ENCODE measurements at regions not wholly inside any gene's neighbourhood (a gene's known extent, or its start where the extent isn't known, plus 50 kb on each side); places are given as distances from the start of the nearest gene placed in this dataset.
"Not testable (repeated sequence)": the region's sequence is repeated elsewhere in the genome, so short reads cannot be mapped to it uniquely, and the experiment has no call there.

- no peak overlapping the region for H3K27ac Mint-ChIP-seq
- H3K27me3 Mint-ChIP-seq = peaks cover 2 to 9% of the 10 kb centered on the region in 2 donors
- H3K9me3 Mint-ChIP-seq = no peaks in the 10 kb centered on the region
- no peak for DNase-seq
- no peak for ATAC-seq (replicated peaks)
- no peak overlapping the region for H3K4me3 Mint-ChIP-seq
- H3K4me1 Mint-ChIP-seq = no peaks in the 10 kb centered on the region
- H3K36me3 Mint-ChIP-seq = no peaks in the 10 kb centered on the region
Measured at GRCh38 chr12:75658901-75659823, 147.8 kb upstream of the KRR1 start.

GRCh38 chr12:75658286-75658685, 146.9 kb upstream of the KRR1 start:
- no peak overlapping the region for H3K4me3 Mint-ChIP-seq
- H3K9me3 Mint-ChIP-seq = no peaks in the 10 kb centered on the region
- no peaks in the 10 kb centered on the region for H3K4me1 Mint-ChIP-seq
- H3K27me3 Mint-ChIP-seq = peaks cover 10 to 17% of the 10 kb centered on the region in 2 donors
- H3K27ac Mint-ChIP-seq = no peak overlapping the region
- no peak for DNase-seq
- ATAC-seq (replicated peaks) = no peak
- no peaks in the 10 kb centered on the region for H3K36me3 Mint-ChIP-seq

GRCh38 chr12:75657831-75658230, 146.4 kb upstream of the KRR1 start:
- peaks cover 10 to 20% of the 10 kb centered on the region in 2 donors for H3K27me3 Mint-ChIP-seq
- DNase-seq (no peak), ATAC-seq (replicated peaks) (no peak)
- H3K9me3 Mint-ChIP-seq = no peaks in the 10 kb centered on the region
- H3K36me3 Mint-ChIP-seq = no peaks in the 10 kb centered on the region
- no peak overlapping the region for H3K27ac Mint-ChIP-seq
- no peaks in the 10 kb centered on the region for H3K4me1 Mint-ChIP-seq
- no peak overlapping the region for H3K4me3 Mint-ChIP-seq

GRCh38 chr12:75657354-75657753, 145.9 kb upstream of the KRR1 start:
- not testable (repeated sequence) for H3K27ac Mint-ChIP-seq; H3K4me3 Mint-ChIP-seq; H3K36me3 Mint-ChIP-seq; ATAC-seq (replicated peaks); H3K9me3 Mint-ChIP-seq; DNase-seq; H3K4me1 Mint-ChIP-seq
- H3K27me3 Mint-ChIP-seq = peaks cover 13 to 24% of the 10 kb centered on the region in 2 donors

DNA sequence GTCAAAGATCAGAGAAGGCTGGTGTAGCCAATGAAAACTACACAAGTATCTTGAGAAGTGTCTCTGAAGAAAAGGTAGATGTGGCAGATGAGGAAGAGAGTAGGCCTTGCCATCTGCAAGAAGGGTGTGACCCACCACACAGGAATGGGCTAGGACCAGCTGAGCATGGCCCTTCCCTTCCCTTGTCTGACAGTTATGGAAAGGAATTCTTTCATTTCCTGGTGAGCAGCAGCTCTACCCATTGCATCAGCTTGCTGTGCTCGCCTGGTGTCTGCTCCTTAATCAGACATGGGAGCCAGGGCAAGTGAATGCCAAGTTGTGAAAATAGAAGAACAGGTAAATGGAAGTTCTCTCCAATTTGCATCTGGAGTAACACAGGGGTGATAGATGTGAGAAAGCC, 145.2 kb upstream of the KRR1 start:
- Mint-ChIP-seq H3K4me1 (no peaks in the 10 kb centered on the region), H3K4me3 (no peak overlapping the region), H3K27me3 (peaks cover 14 to 27% of the 10 kb centered on the region in 2 donors), H3K27ac (no peak overlapping the region), H3K9me3 (no peaks in the 10 kb centered on the region), H3K36me3 (no peaks in the 10 kb centered on the region)
- ATAC-seq (replicated peaks) (no peak), DNase-seq (no peak)

DNA sequence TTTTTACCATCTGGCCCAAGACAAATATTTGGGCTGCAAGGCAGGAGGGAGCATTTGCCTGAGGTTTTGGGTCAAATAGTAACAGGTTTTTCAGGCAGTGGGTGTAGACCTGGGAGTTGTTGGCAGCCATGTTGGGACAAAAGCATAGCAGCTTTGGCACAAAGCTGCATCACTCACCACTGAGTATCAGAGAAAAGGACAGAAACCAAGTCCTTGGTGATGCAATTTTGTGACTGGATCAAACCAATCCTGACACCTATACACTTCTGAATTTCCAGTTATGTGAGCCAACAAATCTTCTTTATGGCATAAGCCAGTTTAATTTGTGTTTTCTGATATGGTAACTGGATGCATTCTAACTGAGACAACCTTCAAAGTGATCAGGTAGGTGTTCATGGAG, 144.8 kb upstream of the KRR1 start:
- Mint-ChIP-seq H3K27ac (no peak overlapping the region), H3K4me3 (no peak overlapping the region), H3K4me1 (no peaks in the 10 kb centered on the region), H3K27me3 (peaks cover 14 to 27% of the 10 kb centered on the region in 2 donors), H3K36me3 (no peaks in the 10 kb centered on the region), H3K9me3 (no peaks in the 10 kb centered on the region)
- DNase-seq = no peak
- no peak for ATAC-seq (replicated peaks)

DNA sequence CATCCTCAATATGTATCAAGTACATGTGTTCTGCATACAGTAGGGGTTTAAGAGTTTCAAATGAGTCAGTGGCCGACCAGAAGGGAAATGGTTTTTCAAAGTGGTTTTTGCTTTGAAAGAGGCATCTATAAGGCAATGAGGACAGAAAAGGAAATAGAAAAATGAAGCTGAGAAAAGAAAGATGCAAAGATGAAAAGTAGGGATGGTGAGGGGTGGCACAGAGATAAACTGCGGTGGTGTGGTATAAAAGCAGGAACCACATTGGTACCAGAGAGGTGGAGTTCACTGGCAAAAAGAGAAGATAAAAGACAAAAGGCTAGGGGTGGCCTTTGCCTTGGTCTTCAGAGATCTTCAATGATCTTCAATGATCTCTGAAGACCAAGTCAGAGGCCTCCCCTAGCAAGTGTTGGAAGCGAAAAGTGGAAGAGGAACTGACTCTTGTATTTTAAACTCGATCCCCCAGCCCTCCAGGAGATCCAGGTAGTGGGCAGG, 144.0 kb upstream of the KRR1 start:
- no peak for DNase-seq
- no peaks in the 10 kb centered on the region for H3K4me1 Mint-ChIP-seq
- no peak overlapping the region for H3K27ac Mint-ChIP-seq
- H3K4me3 Mint-ChIP-seq = no peak overlapping the region
- no peaks in the 10 kb centered on the region for H3K36me3 Mint-ChIP-seq
- no peaks in the 10 kb centered on the region for H3K9me3 Mint-ChIP-seq
- ATAC-seq (replicated peaks) = no peak
- peaks cover 15 to 27% of the 10 kb centered on the region in 2 donors for H3K27me3 Mint-ChIP-seq

- no peak for ATAC-seq (replicated peaks)
- Mint-ChIP-seq H3K36me3 (no peaks in the 10 kb centered on the region), H3K27me3 (peaks cover 20 to 27% of the 10 kb centered on the region in 2 donors), H3K27ac (no peak overlapping the region), H3K9me3 (no peaks in the 10 kb centered on the region), H3K4me3 (no peak overlapping the region), H3K4me1 (no peaks in the 10 kb centered on the region)
- no peak for DNase-seq
Measured at GRCh38 chr12:75651342-75651695, 139.9 kb upstream of the KRR1 start.

DNA sequence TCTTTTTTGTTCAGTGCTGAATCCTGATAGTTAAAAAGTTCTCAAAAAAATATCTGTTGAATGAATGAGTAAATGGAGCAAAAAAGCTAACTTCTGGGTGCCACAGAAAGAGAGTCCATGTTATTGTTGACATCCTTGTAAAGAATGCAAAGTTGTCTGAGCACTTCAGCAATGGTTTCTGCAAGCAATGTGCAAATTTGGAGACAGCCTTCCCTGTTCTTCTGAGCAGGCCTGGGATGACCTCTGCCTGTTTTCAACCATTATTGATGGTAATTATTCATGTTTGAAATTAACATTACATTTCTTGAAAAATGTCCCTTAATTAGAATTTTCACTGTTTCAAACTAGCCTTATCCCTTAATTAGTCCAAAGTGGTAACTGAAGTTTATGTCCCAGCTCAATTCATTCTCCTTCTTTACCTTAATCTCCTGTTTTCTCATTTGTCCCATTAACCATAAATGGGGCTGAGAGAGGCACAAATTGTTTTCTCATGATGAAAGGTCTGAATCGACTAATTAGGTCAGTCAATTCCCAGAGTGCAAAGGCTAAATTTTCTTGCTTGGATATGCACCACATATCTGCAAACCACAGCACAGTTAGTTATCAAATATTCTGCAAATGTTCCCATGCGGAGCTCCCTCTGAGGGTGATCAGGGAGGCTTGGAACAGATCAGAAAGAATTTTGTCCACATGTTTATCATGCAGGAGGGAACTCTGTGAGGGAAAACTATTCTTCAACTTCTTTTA, 139.4 kb upstream of the KRR1 start:
- no peak overlapping the region for H3K4me3 Mint-ChIP-seq
- no peak overlapping the region for H3K27ac Mint-ChIP-seq
- H3K27me3 Mint-ChIP-seq = peaks cover 20 to 27% of the 10 kb centered on the region in 2 donors
- H3K36me3 Mint-ChIP-seq = no peaks in the 10 kb centered on the region
- H3K9me3 Mint-ChIP-seq = no peaks in the 10 kb centered on the region
- ATAC-seq (replicated peaks) (no peak), DNase-seq (no peak)
- H3K4me1 Mint-ChIP-seq = no peaks in the 10 kb centered on the region

GRCh38 chr12:75650100-75650499, 138.7 kb upstream of the KRR1 start:
- Mint-ChIP-seq H3K4me1 (no peaks in the 10 kb centered on the region), H3K27me3 (peaks cover 20% of the 10 kb centered on the region in 2 donors), H3K9me3 (no peaks in the 10 kb centered on the region), H3K27ac (no peak overlapping the region), H3K36me3 (no peaks in the 10 kb centered on the region), H3K4me3 (no peak overlapping the region)
- no peak for DNase-seq
- no peak for ATAC-seq (replicated peaks)

- H3K9me3 Mint-ChIP-seq = no peaks in the 10 kb centered on the region
Measured at GRCh38 chr12:75648856-75649255, 137.4 kb upstream of the KRR1 start.

GRCh38 chr12:75646329-75647210, 135.2 kb upstream of the KRR1 start:
- Mint-ChIP-seq H3K4me1 (peaks cover under 1 to 3% of the 10 kb centered on the region in 2 donors), H3K36me3 (no peaks in the 10 kb centered on the region), H3K4me3 (no peak overlapping the region), H3K9me3 (no peaks in the 10 kb centered on the region), H3K27me3 (peaks cover 0 to 6% of the 10 kb centered on the region in 2 donors), H3K27ac (no peak overlapping the region)
- DNase-seq (no peak), ATAC-seq (replicated peaks) (no peak)

More at GRCh38 chr12:75648856-75649255, 137.4 kb upstream of the KRR1 start:
- Mint-ChIP-seq H3K27ac (no peak overlapping the region), H3K4me3 (no peak overlapping the region), H3K4me1 (peaks cover 0 to 2% of the 10 kb centered on the region in 2 donors), H3K27me3 (peaks cover 15 to 16% of the 10 kb centered on the region in 2 donors), H3K36me3 (no peaks in the 10 kb centered on the region)
- no peak for ATAC-seq (replicated peaks)
- no peak for DNase-seq

DNA sequence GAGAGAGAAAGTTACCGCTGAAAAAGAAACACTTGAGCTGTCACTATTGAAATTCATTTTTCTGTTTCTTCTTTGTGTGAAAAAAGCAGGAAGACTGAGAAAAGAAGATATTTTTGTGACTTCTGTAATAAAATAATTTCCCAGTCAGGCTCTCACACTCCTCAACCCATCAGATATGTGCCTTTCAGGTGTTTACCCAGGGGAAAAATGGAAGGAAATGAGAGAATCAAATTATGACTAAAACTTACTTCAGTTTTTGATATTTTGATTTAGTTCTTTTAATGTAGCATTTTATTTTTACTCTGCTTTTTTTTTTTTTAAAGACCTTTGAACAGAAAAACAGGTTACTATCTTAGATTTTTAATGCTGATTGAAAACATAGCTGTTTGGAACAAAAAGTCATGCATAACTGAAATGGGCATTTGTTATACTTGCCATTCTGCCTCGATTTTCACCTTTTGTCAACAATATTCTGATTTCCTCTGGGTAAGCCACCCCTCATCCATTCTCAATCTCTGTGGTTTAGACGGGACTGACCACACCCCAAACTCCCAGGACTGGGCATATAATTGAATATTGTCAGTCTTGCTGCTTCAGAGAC, 133.2 kb upstream of the KRR1 start:
- no peak for DNase-seq
- Mint-ChIP-seq H3K36me3 (no peaks in the 10 kb centered on the region), H3K27me3 (no peaks in the 10 kb centered on the region), H3K9me3 (no peaks in the 10 kb centered on the region), H3K4me1 (peaks cover 8 to 12% of the 10 kb centered on the region in 2 donors), H3K27ac (no peak overlapping the region), H3K4me3 (no peak overlapping the region)
- ATAC-seq (replicated peaks) = peak in 1 of 2 donors; percentile 33

DNA sequence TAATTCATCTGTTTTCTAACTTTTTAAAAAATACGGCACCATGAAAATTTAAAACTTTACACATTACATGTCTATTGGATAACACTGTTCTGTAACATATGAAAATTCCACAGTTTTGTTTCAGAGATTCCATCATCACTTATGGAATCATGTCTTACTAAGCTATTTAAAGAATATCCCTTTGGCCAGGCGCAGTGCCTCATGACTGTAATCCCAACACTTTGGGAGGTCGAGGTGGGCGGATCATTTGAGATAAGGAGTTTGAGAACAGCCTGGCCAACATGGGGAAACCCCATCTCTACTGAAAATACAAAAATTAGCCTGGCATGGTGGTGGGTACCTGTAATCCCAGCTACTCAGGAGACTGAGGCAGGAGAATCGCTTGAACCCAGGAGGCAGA, 131.7 kb upstream of the KRR1 start:
- DNase-seq; ATAC-seq (replicated peaks); H3K36me3 Mint-ChIP-seq; H3K4me3 Mint-ChIP-seq; H3K9me3 Mint-ChIP-seq; H3K27me3 Mint-ChIP-seq; H3K27ac Mint-ChIP-seq: not testable (repeated sequence)
- H3K4me1 Mint-ChIP-seq = peaks cover 8 to 12% of the 10 kb centered on the region in 2 donors

Data from stimulated activated naive B cell treated with anti-CD40 and anti-IgM and Interleukin-4, amounts not matched to agents 10 μg/mL and 1 μg/mL and 100 μg/mL, for 72 hours (primary cell).